ENCODE measurements at regions not wholly inside any gene's neighbourhood (a gene's known extent, or its start where the extent isn't known, plus 50 kb on each side); places are given as distances from the start of the nearest gene placed in this dataset.

DNA sequence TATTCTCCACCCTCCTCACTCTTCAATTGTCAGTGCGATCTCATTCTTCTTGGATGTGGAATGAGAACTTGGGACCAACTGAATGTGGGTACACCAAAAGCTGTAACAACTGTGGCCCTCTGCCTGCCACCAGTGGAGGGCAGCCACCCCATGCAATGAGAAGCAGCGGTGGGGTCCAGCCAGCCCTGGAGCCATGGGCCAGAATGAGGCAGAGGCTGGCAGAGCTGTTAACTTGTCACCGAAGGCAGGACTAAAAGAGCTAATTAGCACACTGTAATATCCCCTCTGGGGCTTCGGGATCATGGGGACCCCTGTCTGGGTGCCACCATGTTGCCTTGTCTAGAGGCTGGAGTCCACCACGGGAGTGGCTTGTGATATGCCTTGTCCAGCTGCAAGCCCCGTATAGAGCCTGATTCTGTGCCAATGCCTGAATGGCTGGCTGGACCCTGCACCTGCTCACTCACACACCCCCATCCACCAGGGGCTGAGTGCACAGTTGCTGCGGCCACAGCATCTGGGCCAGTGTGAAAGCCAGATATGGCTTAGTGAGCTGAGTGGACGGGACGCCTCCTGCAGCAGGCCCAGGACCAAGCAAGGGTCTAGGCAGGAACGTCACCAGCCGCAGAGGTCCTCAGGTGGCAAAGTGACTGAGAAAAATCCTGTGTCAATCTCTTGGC is 680.5 kb downstream of the DSC3 start:
- TF ChIP-seq GATA3 (IDR thresholded peaks at IDR 0.05; ENCODE audit: low read depth, low read length) (no peak), GATA2 (IDR thresholded peaks at IDR 0.05; ENCODE audit: low read depth, low read length) (no peak)

Data from SH-SY5Y (cell line).